Panc1 (cell line): ENCODE measurements at regions not wholly inside any gene's neighbourhood (a gene's known extent, or its start where the extent isn't known, plus 50 kb on each side); places are given as distances from the start of the nearest gene placed in this dataset.

ENCODE experiments used
- CTCF ChIP-seq: fragments of 450-650 bp; IDR thresholded peaks from 2 replicates; pipeline ENCODE4 v1.5.1; 2017; ENCODE audit warnings: mild to moderate bottlenecking
- POLR2AphosphoS5 ChIP-seq: IDR thresholded peaks from 2 replicates; pipeline ENCODE4 v1.6.1; 2012; ENCODE audit warnings: mild to moderate bottlenecking, low read depth, low read length, moderate library complexity
- SIN3A ChIP-seq: IDR thresholded peaks from 2 replicates; pipeline ENCODE4 v1.6.1; 2012; ENCODE audit warnings: low read depth, mild to moderate bottlenecking, low read length, moderate library complexity, borderline replicate concordance; ENCODE audit not compliant: insufficient read depth
- TCF7L2 ChIP-seq: IDR thresholded peaks from 2 replicates; pipeline ENCODE4 v1.6.1; 2011; ENCODE audit warnings: mild to moderate bottlenecking, low read depth, low read length, inconsistent platforms
- TF ChIP-seq, protein P1 (sequence below), 2 experiments: IDR thresholded peaks; 2 replicates each; pipeline ENCODE4 v1.6.1; 2011 to 2012; ENCODE audit warnings: low read depth in 2 of 2, control low read depth in 1 of 2, low read length in 1 of 2, mild to moderate bottlenecking in 1 of 2, moderate library complexity in 1 of 2; ENCODE audit not compliant: insufficient read depth in 1 of 2

GRCh38 chr6:168190646-168191443 lies 111.8 kb upstream of the FRMD1 start:
- no peak for TF ChIP-seq POLR2AphosphoS5
- TF ChIP-seq CTCF, result no peak
- no peak for TF ChIP-seq TCF7L2
- TF ChIP-seq, protein P1, sequence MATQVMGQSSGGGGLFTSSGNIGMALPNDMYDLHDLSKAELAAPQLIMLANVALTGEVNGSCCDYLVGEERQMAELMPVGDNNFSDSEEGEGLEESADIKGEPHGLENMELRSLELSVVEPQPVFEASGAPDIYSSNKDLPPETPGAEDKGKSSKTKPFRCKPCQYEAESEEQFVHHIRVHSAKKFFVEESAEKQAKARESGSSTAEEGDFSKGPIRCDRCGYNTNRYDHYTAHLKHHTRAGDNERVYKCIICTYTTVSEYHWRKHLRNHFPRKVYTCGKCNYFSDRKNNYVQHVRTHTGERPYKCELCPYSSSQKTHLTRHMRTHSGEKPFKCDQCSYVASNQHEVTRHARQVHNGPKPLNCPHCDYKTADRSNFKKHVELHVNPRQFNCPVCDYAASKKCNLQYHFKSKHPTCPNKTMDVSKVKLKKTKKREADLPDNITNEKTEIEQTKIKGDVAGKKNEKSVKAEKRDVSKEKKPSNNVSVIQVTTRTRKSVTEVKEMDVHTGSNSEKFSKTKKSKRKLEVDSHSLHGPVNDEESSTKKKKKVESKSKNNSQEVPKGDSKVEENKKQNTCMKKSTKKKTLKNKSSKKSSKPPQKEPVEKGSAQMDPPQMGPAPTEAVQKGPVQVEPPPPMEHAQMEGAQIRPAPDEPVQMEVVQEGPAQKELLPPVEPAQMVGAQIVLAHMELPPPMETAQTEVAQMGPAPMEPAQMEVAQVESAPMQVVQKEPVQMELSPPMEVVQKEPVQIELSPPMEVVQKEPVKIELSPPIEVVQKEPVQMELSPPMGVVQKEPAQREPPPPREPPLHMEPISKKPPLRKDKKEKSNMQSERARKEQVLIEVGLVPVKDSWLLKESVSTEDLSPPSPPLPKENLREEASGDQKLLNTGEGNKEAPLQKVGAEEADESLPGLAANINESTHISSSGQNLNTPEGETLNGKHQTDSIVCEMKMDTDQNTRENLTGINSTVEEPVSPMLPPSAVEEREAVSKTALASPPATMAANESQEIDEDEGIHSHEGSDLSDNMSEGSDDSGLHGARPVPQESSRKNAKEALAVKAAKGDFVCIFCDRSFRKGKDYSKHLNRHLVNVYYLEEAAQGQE (IDR thresholded peaks at IDR 0.05; ENCODE audit: insufficient read depth in 1 of 2, low read depth in 2 of 2, low read length in 1 of 2), result no peak
- no peak for TF ChIP-seq SIN3A
